OCI-LY3 (cell line): ENCODE measurements at regions not wholly inside any gene's neighbourhood (a gene's known extent, or its start where the extent isn't known, plus 50 kb on each side); places are given as distances from the start of the nearest gene placed in this dataset.

Experiments used
- EZH2phosphoT487 ChIP-seq: fragments of 200-600 bp; shearing (Covaris generic); IDR thresholded peaks from 2 replicates; pipeline ENCODE4 v1.6.1; 2018; ENCODE audit warnings: antibody characterized with exemption, mixed run types, low read depth
- TF ChIP-seq, protein P1 (sequence below): fragments of 200-600, 300-600 bp; sonication (generic); IDR thresholded peaks from 2 replicates; pipeline ENCODE4 v1.5.1; 2014; ENCODE audit warnings: antibody characterized with exemption, low read length, low read depth

DNA sequence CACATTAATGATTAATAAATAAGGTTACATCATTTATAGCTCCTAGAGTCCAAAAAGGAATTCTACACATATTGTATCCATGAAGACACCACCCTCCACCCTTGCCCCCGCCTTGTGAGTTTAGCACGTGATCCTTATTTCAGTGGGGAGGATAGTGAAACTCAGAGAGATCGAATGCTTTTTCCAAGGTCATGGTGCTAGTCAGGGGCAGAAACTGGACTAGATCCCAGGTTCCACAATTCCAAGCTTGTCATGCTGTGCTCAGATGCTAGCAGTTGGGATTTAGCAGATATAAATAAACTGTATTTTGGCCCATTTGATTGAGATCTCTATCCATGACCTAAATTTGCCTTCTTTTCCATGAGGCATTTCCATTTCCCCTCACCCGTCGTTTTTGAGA lies 227.4 kb upstream of the THRB start:
- TF ChIP-seq, protein P1, sequence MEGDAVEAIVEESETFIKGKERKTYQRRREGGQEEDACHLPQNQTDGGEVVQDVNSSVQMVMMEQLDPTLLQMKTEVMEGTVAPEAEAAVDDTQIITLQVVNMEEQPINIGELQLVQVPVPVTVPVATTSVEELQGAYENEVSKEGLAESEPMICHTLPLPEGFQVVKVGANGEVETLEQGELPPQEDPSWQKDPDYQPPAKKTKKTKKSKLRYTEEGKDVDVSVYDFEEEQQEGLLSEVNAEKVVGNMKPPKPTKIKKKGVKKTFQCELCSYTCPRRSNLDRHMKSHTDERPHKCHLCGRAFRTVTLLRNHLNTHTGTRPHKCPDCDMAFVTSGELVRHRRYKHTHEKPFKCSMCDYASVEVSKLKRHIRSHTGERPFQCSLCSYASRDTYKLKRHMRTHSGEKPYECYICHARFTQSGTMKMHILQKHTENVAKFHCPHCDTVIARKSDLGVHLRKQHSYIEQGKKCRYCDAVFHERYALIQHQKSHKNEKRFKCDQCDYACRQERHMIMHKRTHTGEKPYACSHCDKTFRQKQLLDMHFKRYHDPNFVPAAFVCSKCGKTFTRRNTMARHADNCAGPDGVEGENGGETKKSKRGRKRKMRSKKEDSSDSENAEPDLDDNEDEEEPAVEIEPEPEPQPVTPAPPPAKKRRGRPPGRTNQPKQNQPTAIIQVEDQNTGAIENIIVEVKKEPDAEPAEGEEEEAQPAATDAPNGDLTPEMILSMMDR = no peak
- no peak for TF ChIP-seq EZH2phosphoT487
